GM12878 (cell line): ENCODE measurements at regions not wholly inside any gene's neighbourhood (a gene's known extent, or its start where the extent isn't known, plus 50 kb on each side); places are given as distances from the start of the nearest gene placed in this dataset.

Experiments used
- ATAC-seq: fragments of 200-7000 bp; cut with Tn5 transposase; 3 replicates; pipeline ENCODE4 v1.9.1; 2020; ENCODE audit warnings: mild to moderate bottlenecking, moderate library complexity
- BruUV-seq: library from RNA; stranded (reverse); fragments of 400-500 nt; replicated peaks from 2 replicates; lab custom pipeline; 2021; lab: Mats Ljungman, UMichigan
- CTCF ChIA-PET: fragments of 300-600 bp; sonication (Branson Sonifier 250); formaldehyde crosslinking; extraction: SDS; loops from one replicate; lab custom pipeline; 2021; ENCODE audit warnings: inconsistent platforms; lab: Yijun Ruan, JAX
- POLR2A ChIA-PET: fragments of 350-600 bp; formaldehyde crosslinking; extraction: SDS; loops from one replicate; lab custom pipeline; 2021; ENCODE audit warnings: inconsistent platforms; lab: Charles Lee
- RAD21 ChIA-PET: fragments of 300-600 bp; sonication (Branson Sonifier 250); formaldehyde crosslinking; loops from one replicate; lab custom pipeline; 2023; ENCODE audit warnings: antibody characterized with exemption; ENCODE audit not compliant: unreplicated experiment; lab: Charles Lee
- SMC1A ChIA-PET: fragments of 300-600 bp; sonication (Branson Sonifier 250); formaldehyde crosslinking; loops from one replicate; lab custom pipeline; 2023; ENCODE audit not compliant: unreplicated experiment, uncharacterized antibody; lab: Charles Lee
- DNase-seq: peaks from one replicate; pipeline ENCODE4 v3.0.0-alpha.2; 2011; ENCODE audit warnings: low read depth, low spot score
- FAIRE-seq: peaks from 3 replicates; lab custom pipeline; 2011; peaks lifted over from hg19 to GRCh38; lab: Jason Lieb, UNC
- H2AFZ ChIP-seq: 2 replicates; pipeline ENCODE4 v1.6.0; 2011; ENCODE audit warnings: low read depth, low read length, control low read depth; ENCODE audit not compliant: control insufficient read depth
- H3K27ac ChIP-seq: 2 replicates; pipeline ENCODE4 v1.5.1; 2011; ENCODE audit warnings: control low read depth; ENCODE audit not compliant: control insufficient read depth, insufficient read depth
- H3K27me3 ChIP-seq, 2 experiments: replicated peaks in 1 of 2; 2 replicates each; pipeline versions ENCODE4 v1.6.0 to v1.6.1; 2011; ENCODE audit warnings: low read length in 1 of 2; ENCODE audit not compliant: control insufficient read depth in 2 of 2, insufficient read depth in 2 of 2
- H3K36me3 ChIP-seq, 2 experiments: 2 replicates each; pipeline ENCODE4 v1.5.1; 2011; ENCODE audit warnings: low read length in 1 of 2; ENCODE audit not compliant: control insufficient read depth in 2 of 2, insufficient read depth in 2 of 2
- H3K4me1 ChIP-seq: 2 replicates; pipeline ENCODE4 v1.6.1; 2011; ENCODE audit warnings: mild to moderate bottlenecking, low read length, moderate library complexity, mixed read lengths; ENCODE audit not compliant: control insufficient read depth, insufficient read depth
- H3K4me2 ChIP-seq: 2 replicates; pipeline ENCODE4 v1.6.0; 2011; ENCODE audit warnings: control low read depth; ENCODE audit not compliant: control insufficient read depth, insufficient read depth
- H3K4me3 ChIP-seq: fragments of 200-600 bp; sonication (generic); 2 replicates; pipeline ENCODE4 v1.5.1; 2016
- H3K79me2 ChIP-seq: 2 replicates; pipeline ENCODE4 v1.6.0; 2011; ENCODE audit warnings: low read length; ENCODE audit not compliant: control insufficient read depth, insufficient read depth
- H3K9ac ChIP-seq: 2 replicates; pipeline ENCODE4 v1.8.0; 2011; ENCODE audit warnings: low read length, control low read depth, mixed read lengths; ENCODE audit not compliant: control insufficient read depth, insufficient read depth
- H3K9me3 ChIP-seq: replicated peaks from 3 replicates; pipeline ENCODE4 v1.5.1; 2011; ENCODE audit warnings: mild to moderate bottlenecking, low read length; ENCODE audit not compliant: control insufficient read depth, insufficient read depth
- H4K20me1 ChIP-seq: 2 replicates; pipeline ENCODE4 v1.6.0; 2011; ENCODE audit not compliant: control insufficient read depth, insufficient read depth
- BRCA1 ChIP-seq: IDR thresholded peaks from 2 replicates; pipeline ENCODE4 v1.6.1; 2011; ENCODE audit warnings: low read depth, low read length, improper control_type of control experiment
- FOS ChIP-seq: IDR thresholded peaks from 3 replicates; pipeline ENCODE4 v1.6.1; 2011; ENCODE audit warnings: borderline replicate concordance; ENCODE audit not compliant: insufficient read length; ENCODE audit errors: extremely low read depth
- WGBS: methylation state at CpG from one replicate; pipeline ENCODE4 v1.1.6; 2016; ENCODE audit warnings: low lambda C conversion rate; ENCODE audit not compliant: insufficient replicate concordance, insufficient coverage; ENCODE audit errors: missing lambda C conversion rate; 5-methylcytosine and 5-hydroxymethylcytosine counted together
- in situ Hi-C: fragments of 300-500 bp; cut with MboI; formaldehyde crosslinking; loops from 9 replicates; pipeline ENCODE4 v1.14.3; 2018; ENCODE audit warnings: mixed read lengths
- intact Hi-C: fragments of 100-400 bp; cut with micrococcal nuclease; formaldehyde crosslinking; loops from one replicate; pipeline ENCODE4 v1.14.2; 2022; ENCODE audit not compliant: unreplicated experiment
- TF ChIP-seq, protein P1 (sequence below): fragments of 450-650 bp; IDR thresholded peaks from 2 replicates; pipeline ENCODE4 v1.6.1; 2016; ENCODE audit warnings: mild to moderate bottlenecking
- TF ChIP-seq, protein P2 (sequence below): IDR thresholded peaks from 2 replicates; pipeline ENCODE4 v1.6.1; 2012; ENCODE audit warnings: low read depth, low read length, improper control_type of control experiment
- TF ChIP-seq, protein P3 (sequence below): IDR thresholded peaks from 2 replicates; pipeline ENCODE4 v1.6.1; 2012; ENCODE audit warnings: low read depth, low read length, improper control_type of control experiment

DNA sequence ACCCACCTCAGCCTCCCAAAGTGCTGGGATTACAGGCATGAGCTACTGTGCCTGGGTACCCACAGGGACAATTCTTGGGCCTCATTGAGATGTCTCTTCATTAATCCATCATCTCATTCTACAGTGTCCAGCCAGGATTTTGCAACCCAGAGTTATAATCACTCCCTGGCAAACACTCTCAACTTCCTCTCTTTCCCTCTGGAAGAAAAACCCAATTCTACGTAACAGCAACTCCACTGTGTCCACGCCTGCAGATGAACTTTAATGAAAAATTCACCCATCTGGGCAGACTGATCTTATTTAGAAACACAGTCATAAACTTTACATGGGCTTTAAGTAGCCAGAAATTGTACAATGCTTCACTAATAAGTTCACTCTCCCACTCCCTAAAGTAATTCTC is 90.1 kb upstream of the ABCC4 start:
- FAIRE-seq = no peak
- ChIA-PET POLR2A (no interaction called here), RAD21 (interaction anchor here (1.4 kb wide), 1 partner anchor 94 kb away, joined by 3 read pairs; no protein-coding TSS in a partner anchor), CTCF (interaction anchor here (0.7 to 5.4 kb wide), 4 partner anchors 11 to 725 kb away, joined by 3 to 65 read pairs (median 30); no protein-coding TSS in a partner anchor), SMC1A (interaction anchor here (2.9 kb wide), 1 partner anchor 10 kb away, joined by 14 read pairs; no protein-coding TSS in a partner anchor)
- BruUV-seq = no TSS peak
- no peak for ATAC-seq
- Histone ChIP-seq H3K9ac (no peak overlapping the region), H2AFZ (no peak overlapping the region), H3K9me3 (no peaks in the 10 kb centered on the region; the same call in 1 of the 3 replicates), H3K4me2 (no peak overlapping the region), H3K4me3 (no peak overlapping the region), H3K36me3 (no peaks in the 10 kb centered on the region), H3K27ac (no peak overlapping the region), H3K4me1 (peaks cover 19% of the 10 kb centered on the region), H3K27me3 (no peaks in the 10 kb centered on the region), H4K20me1 (no peaks in the 10 kb centered on the region), H3K79me2 (no peaks in the 10 kb centered on the region)
- in situ Hi-C loops = no loop called here
- WGBS = 26% methylated on average over 2 of the region's 2 CpGs
- no peak for DNase-seq
- no peak for TF ChIP-seq BRCA1
- TF ChIP-seq, protein P1, sequence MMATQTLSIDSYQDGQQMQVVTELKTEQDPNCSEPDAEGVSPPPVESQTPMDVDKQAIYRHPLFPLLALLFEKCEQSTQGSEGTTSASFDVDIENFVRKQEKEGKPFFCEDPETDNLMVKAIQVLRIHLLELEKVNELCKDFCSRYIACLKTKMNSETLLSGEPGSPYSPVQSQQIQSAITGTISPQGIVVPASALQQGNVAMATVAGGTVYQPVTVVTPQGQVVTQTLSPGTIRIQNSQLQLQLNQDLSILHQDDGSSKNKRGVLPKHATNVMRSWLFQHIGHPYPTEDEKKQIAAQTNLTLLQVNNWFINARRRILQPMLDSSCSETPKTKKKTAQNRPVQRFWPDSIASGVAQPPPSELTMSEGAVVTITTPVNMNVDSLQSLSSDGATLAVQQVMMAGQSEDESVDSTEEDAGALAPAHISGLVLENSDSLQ = no peak
- TF ChIP-seq, protein P2, sequence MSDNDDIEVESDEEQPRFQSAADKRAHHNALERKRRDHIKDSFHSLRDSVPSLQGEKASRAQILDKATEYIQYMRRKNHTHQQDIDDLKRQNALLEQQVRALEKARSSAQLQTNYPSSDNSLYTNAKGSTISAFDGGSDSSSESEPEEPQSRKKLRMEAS = no peak
- TF ChIP-seq FOS = no peak
- TF ChIP-seq, protein P3, sequence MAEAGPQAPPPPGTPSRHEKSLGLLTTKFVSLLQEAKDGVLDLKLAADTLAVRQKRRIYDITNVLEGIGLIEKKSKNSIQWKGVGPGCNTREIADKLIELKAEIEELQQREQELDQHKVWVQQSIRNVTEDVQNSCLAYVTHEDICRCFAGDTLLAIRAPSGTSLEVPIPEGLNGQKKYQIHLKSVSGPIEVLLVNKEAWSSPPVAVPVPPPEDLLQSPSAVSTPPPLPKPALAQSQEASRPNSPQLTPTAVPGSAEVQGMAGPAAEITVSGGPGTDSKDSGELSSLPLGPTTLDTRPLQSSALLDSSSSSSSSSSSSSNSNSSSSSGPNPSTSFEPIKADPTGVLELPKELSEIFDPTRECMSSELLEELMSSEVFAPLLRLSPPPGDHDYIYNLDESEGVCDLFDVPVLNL = no peak
- intact Hi-C loops = no loop called here
